Glomerular visceral epithelial cell (primary cell): ENCODE measurements at regions not wholly inside any gene's neighbourhood (a gene's known extent, or its start where the extent isn't known, plus 50 kb on each side); places are given as distances from the start of the nearest gene placed in this dataset.

Experiments used
- DNase-seq: peaks from one replicate; pipeline ENCODE4 v3.0.0-alpha.2; 2016; ENCODE audit errors: extremely low spot score

GRCh38 chrY:15501181-15501580 lies 976.9 kb downstream of the NLGN4Y start:
- no peak for DNase-seq

GRCh38 chrY:15510288-15510687 lies 986.0 kb downstream of the NLGN4Y start:
- DNase-seq, result no peak

GRCh38 chrY:15510984-15511650 lies 986.8 kb downstream of the NLGN4Y start:
- DNase-seq, result no peak

- peak; percentile 5 for DNase-seq
Observed at GRCh38 chrY:15535131-15535530, 1010.8 kb downstream of the NLGN4Y start.

GRCh38 chrY:15535784-15536511 lies 1011.6 kb downstream of the NLGN4Y start:
- peak; percentile 89 for DNase-seq

GRCh38 chrY:15540516-15540915 lies 1016.2 kb downstream of the NLGN4Y start:
- peak; percentile 43 for DNase-seq

GRCh38 chrY:15546177-15546754 lies 1021.9 kb downstream of the NLGN4Y start:
- DNase-seq, result no peak

GRCh38 chrY:15552074-15552473 lies 1027.7 kb downstream of the NLGN4Y start:
- DNase-seq, result no peak

- DNase-seq, result no peak
Observed at GRCh38 chrY:15554991-15555390, 1030.7 kb downstream of the NLGN4Y start.

GRCh38 chrY:15559169-15559568 lies 1034.8 kb downstream of the NLGN4Y start:
- no peak for DNase-seq

GRCh38 chrY:15560840-15561239 lies 1036.5 kb downstream of the NLGN4Y start:
- DNase-seq, result no peak

- DNase-seq, result peak; percentile 29
Observed at GRCh38 chrY:15561501-15562289, 1037.4 kb downstream of the NLGN4Y start.

GRCh38 chrY:15577886-15578285 lies 1053.6 kb downstream of the NLGN4Y start:
- DNase-seq, result no peak

- no peak for DNase-seq
Observed at GRCh38 chrY:15578761-15579160, 1054.4 kb downstream of the NLGN4Y start.

- DNase-seq, result peak; percentile 1
Observed at GRCh38 chrY:15579245-15579644, 1054.9 kb downstream of the NLGN4Y start.

GRCh38 chrY:15583111-15583510 lies 1058.8 kb downstream of the NLGN4Y start:
- no peak for DNase-seq

GRCh38 chrY:15592957-15593356 lies 1068.6 kb downstream of the NLGN4Y start:
- DNase-seq, result no peak

- DNase-seq, result peak; percentile 21
Observed at GRCh38 chrY:15593476-15594160, 1069.3 kb downstream of the NLGN4Y start.

- no peak for DNase-seq
Observed at GRCh38 chrY:15594179-15594578, 1069.8 kb downstream of the NLGN4Y start.

- no peak for DNase-seq
Observed at GRCh38 chrY:15600565-15600964, 1076.2 kb downstream of the NLGN4Y start.

- DNase-seq, result no peak
Observed at GRCh38 chrY:15624370-15624769, 1100.0 kb downstream of the NLGN4Y start.

- DNase-seq, result peak; percentile 0
Observed at GRCh38 chrY:15624928-15625327, 1100.6 kb downstream of the NLGN4Y start.
